ENCODE measurements at regions not wholly inside any gene's neighbourhood (a gene's known extent, or its start where the extent isn't known, plus 50 kb on each side); places are given as distances from the start of the nearest gene placed in this dataset.

DNA sequence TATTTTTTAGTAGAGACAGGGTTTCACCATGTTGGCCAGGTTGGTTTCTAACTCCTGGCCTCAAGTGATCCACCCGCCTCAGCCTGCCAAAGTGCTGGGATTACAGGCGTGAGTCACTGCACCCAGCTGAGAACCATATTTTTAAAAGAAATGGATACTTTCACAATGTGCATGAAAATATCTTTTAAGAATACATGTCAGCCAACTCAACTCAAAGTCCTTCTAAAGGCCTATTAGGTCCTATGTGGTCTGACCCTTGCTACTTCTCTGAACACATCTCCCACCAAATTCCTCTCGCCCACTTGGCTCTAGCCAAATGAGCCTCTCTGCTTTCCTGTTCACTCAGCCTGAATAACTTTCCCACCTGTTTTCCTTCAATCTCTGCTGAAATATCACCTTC lies 119.6 kb downstream of the MTX2 start:
- no peak for DNase-seq

- no peak for DNase-seq
These were observed 121.3 kb downstream of the MTX2 start for GRCh38 chr2:176390276-176391147.

DNA sequence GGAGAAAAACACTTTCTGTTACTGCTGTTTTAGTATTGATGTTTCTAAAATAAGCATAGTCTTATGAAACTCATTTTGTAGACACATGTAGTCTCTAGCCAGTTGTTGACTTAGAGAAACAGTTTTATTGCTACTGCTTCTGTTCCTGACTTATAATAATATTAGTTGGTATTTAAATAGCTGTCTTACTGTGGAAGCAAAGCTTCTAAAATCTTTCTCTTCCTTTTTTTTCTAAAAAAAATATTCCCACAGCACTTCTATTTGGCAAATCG lies 121.8 kb downstream of the MTX2 start:
- DNase-seq, result no peak

DNA sequence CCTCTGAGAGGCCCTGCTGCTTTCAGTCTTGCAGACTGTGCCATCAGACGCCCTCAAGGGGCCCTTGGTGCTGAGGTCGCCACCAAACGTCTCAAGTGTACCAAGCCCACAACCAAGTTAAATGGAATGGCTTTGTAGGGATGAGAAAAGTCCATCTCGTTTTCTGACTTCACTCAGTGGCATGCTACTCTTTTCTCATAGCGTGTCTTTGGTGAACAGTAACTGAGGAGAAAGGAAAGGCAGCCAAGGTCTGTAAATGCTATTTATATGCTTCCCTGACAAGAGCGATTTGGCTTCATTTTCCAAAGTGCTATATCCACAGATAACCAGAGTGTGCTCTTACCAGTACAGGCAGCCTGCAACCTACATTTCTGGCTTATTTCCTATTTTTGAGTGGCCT lies 123.0 kb downstream of the MTX2 start:
- DNase-seq, result no peak

- DNase-seq, result no peak
These were observed 123.6 kb downstream of the MTX2 start for GRCh38 chr2:176392744-176393414.

DNA sequence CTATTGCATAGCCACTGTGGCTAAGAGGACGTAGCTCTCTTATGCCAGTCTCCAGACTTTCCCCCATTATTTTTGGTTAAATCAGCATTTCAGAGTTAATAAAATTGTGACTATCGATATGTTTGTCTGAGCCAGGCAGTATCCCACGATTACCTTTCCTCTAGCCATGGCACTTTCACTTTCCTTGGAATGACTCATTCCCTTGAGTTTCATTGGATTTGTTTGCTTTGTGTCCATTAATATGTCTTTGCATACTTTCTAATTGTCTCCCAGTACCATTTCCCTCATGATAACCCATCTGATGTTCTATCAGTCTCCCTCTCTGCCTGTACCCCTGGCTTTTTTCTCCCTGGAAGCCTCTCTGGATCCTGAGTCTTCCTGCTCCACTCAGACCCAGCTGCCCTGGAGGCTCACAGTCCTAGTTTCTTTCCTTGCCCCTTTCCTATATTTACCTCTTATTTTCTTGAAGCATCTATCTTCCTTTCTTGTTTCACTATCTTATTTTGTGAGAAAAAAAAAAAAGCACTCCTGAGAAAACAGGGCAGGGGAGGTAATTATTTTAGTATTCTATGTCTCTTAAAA lies 126.1 kb downstream of the MTX2 start:
- no peak for DNase-seq

- no peak for DNase-seq
These were observed 129.2 kb downstream of the MTX2 start for GRCh38 chr2:176398243-176399073.

DNA sequence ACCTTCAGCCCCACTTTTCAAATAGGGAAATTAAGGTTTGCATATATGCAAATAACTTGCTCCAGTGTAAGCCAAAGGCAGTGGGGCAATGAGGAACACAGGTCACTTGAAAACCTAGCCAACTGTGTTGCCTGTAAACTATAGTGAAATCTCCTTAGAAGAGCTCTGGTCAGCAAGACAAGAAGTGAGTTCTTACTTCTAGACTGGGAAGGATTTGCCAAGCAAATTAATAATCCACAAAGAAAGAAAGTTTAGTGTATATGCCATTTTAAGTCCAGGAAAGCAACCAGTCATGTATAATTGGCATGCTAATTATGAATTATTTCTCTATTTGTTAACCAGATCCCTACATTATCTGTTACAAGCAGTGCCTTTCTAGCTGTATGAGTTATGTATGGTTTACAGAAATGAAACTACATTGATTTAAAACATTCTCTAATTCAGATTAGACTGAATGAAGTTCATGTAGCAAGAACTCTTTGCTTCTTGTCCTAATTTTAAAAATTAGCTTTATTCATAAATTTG lies 129.9 kb downstream of the MTX2 start:
- DNase-seq, result no peak

DNA sequence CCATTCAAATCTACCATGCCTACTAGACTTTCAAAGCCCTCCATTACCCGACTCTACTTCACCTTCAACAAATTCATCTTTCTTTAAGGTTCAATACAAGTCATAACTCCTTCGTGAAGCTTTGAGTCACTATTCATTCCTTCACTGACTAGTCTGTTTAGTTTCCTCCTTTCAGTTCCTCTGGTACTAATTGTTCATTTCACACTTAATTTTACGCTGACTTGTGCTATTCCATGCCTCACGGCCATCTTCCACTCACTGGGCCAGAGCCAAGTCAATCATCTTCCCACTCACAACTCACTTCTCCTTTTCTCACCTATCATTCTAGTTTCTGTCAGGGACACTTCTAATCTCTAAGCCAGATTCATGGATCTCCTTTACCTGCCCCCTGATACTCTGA lies 136.2 kb downstream of the MTX2 start:
- DNase-seq, result peak in 2 of 3 donors; percentile 6 to 33

- no peak for DNase-seq
These were observed 138.5 kb downstream of the MTX2 start for GRCh38 chr2:176407706-176408105.

DNA sequence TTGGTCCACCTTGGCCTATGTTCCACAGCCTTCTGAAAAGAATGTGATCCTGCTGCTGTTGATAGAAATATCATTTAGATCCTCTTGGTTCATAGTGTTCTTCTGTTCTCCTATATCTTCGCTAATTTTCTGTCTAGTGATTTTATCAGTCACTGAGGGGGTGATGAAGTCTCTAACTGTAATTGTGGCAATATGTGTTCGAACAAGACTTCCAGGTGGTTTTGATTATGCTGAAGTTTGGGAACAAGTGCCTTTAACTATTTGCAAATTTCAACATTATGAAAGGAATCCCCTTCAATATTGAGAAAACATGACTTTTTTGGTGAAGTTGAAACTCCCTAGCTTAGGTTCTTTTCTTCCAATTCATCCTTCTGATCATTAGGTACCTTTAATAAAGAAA lies 140.4 kb downstream of the MTX2 start:
- no peak for DNase-seq

- no peak for DNase-seq
These were observed 142.9 kb downstream of the MTX2 start for GRCh38 chr2:176412136-176412535.

GRCh38 chr2:176413786-176414185 lies 144.5 kb downstream of the MTX2 start:
- DNase-seq, result no peak

- no peak for DNase-seq
These were observed 145.4 kb downstream of the MTX2 start for GRCh38 chr2:176414641-176415040.

GRCh38 chr2:176415174-176415895 lies 146.1 kb downstream of the MTX2 start:
- DNase-seq, result no peak

- no peak for DNase-seq
These were observed 146.8 kb downstream of the MTX2 start for GRCh38 chr2:176415937-176416499.

- DNase-seq, result no peak
These were observed 149.5 kb downstream of the MTX2 start for GRCh38 chr2:176418768-176419167.

- DNase-seq, result no peak
These were observed 150.4 kb downstream of the MTX2 start for GRCh38 chr2:176419591-176420071.

DNA sequence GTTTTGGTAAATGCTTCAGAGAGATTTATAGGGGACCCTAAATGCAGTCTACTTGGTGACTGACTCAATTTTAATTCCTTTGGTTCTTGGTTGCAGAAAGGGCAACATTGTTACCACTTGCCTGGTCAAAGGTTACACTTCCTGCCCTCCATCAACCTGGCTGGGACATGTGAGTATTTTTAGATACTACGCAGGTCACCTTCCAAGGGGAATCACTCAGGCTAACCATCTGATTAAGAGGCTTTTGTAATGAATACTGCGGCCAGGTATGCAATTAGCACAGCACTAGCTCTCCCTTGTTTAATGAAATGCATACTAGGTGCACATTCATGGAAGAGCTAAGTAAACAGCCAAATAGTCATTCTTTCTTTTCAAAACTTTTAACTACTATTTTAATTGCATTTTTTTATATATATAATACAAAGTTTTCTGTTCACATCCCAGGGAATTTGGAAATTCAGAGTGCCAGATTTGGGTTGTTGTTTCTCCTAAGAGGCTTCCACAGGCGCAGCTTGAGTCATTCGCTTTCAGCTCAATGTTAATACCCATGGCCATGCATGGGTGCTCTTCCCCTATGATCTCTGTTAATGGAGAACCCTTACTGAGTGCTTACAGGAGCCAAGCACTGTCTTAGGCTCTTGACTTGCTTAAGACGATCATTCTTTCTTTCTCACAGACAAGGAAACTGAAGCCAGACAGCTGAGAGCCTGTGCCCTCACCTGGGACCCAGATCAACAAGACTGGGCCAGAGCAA lies 152.2 kb downstream of the MTX2 start:
- no peak for DNase-seq

GRCh38 chr2:176423819-176424218 lies 154.6 kb downstream of the MTX2 start:
- no peak for DNase-seq

DNA sequence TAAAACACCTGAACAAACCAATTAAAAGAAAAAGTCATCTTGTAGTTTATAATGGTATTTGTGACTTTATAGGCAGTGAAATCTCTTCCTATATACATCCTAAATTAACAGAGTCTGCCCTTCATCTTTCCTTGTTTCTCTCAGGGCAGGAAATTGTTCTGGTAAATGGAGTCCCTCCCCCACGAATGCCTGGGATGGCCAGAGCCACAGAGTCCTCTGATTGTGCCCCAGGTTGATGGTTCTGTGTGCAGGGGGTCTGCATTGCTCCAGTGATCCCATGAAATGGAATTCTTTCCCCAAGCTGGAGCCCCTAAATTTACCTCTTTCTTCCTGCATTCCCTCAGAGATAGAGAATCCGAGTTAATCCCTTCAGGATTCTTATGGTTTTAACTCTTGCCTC lies 155.5 kb downstream of the MTX2 start:
- DNase-seq, result no peak

All from suppressor macrophage treated with lipopolysaccharide for 1 hour (primary cell).